ENCODE measurements at regions not wholly inside any gene's neighbourhood (a gene's known extent, or its start where the extent isn't known, plus 50 kb on each side); places are given as distances from the start of the nearest gene placed in this dataset.

GRCh38 chr15:97200161-97200560 is 760.3 kb upstream of the ARRDC4 start:
- Histone ChIP-seq H3K36me3 (ENCODE audit: control insufficient read depth, insufficient read depth, low read length) (no peaks in the 10 kb centered on the region), H3K4me3 (ENCODE audit: low read length) (no peak overlapping the region), H3K27ac (ENCODE audit: low read length) (no peak overlapping the region), H3K4me1 (ENCODE audit: control insufficient read depth, insufficient read depth, low read length) (no peaks in the 10 kb centered on the region), H3K9me3 (ENCODE audit: control insufficient read depth, low read depth, low read length) (no peaks in the 10 kb centered on the region), H3K27me3 (ENCODE audit: control insufficient read depth, insufficient read depth, low read length) (no peaks in the 10 kb centered on the region)
- no peak for DNase-seq
- 80% methylated on average over 1 of the region's 2 CpGs for WGBS (ENCODE audit: insufficient coverage, low lambda C conversion rate)

- Histone ChIP-seq H3K4me1 (ENCODE audit: control insufficient read depth, insufficient read depth, low read length) (no peaks in the 10 kb centered on the region), H3K4me3 (ENCODE audit: low read length) (no peak overlapping the region), H3K9me3 (ENCODE audit: control insufficient read depth, low read depth, low read length) (no peaks in the 10 kb centered on the region), H3K27ac (ENCODE audit: low read length) (no peak overlapping the region), H3K36me3 (ENCODE audit: control insufficient read depth, insufficient read depth, low read length) (no peaks in the 10 kb centered on the region), H3K27me3 (ENCODE audit: control insufficient read depth, insufficient read depth, low read length) (no peaks in the 10 kb centered on the region)
- DNase-seq = no peak
These were observed 750.2 kb upstream of the ARRDC4 start for GRCh38 chr15:97210277-97210676.

- DNase-seq = no peak
- Histone ChIP-seq H3K4me3 (ENCODE audit: low read length) (no peak overlapping the region), H3K9me3 (ENCODE audit: control insufficient read depth, low read depth, low read length) (no peaks in the 10 kb centered on the region), H3K4me1 (ENCODE audit: control insufficient read depth, insufficient read depth, low read length) (no peaks in the 10 kb centered on the region), H3K27ac (ENCODE audit: low read length) (no peak overlapping the region), H3K36me3 (ENCODE audit: control insufficient read depth, insufficient read depth, low read length) (no peaks in the 10 kb centered on the region), H3K27me3 (ENCODE audit: control insufficient read depth, insufficient read depth, low read length) (no peaks in the 10 kb centered on the region)
These were observed 744.9 kb upstream of the ARRDC4 start for GRCh38 chr15:97215629-97216028.

GRCh38 chr15:97224191-97224641 is 736.3 kb upstream of the ARRDC4 start:
- H3K36me3 ChIP-seq (ENCODE audit: control insufficient read depth, insufficient read depth, low read length) = no peaks in the 10 kb centered on the region
- H3K27ac ChIP-seq (ENCODE audit: low read length) = no peak overlapping the region
- no peaks in the 10 kb centered on the region for H3K27me3 ChIP-seq (ENCODE audit: control insufficient read depth, insufficient read depth, low read length)
- H3K4me1 ChIP-seq (ENCODE audit: control insufficient read depth, insufficient read depth, low read length) = no peaks in the 10 kb centered on the region
- H3K4me3 ChIP-seq (ENCODE audit: low read length) = no peak overlapping the region
- WGBS (ENCODE audit: insufficient coverage, low lambda C conversion rate) = no CpG with 5 or more reads among the region's 44 CpGs
- H3K9me3 ChIP-seq (ENCODE audit: control insufficient read depth, low read depth, low read length) = peaks cover 12% of the 10 kb centered on the region
- no peak for DNase-seq

GRCh38 chr15:97234851-97235610 is 725.5 kb upstream of the ARRDC4 start:
- H3K36me3 ChIP-seq (ENCODE audit: control insufficient read depth, insufficient read depth, low read length) = no peaks in the 10 kb centered on the region
- WGBS (ENCODE audit: insufficient coverage, low lambda C conversion rate) = 11% methylated on average over 3 of the region's 9 CpGs
- H3K9me3 ChIP-seq (ENCODE audit: control insufficient read depth, low read depth, low read length) = no peaks in the 10 kb centered on the region

GRCh38 chr15:97235611-97235985 is 724.9 kb upstream of the ARRDC4 start:
- DNase-seq = no peak
- Histone ChIP-seq H3K4me1 (ENCODE audit: control insufficient read depth, insufficient read depth, low read length) (no peaks in the 10 kb centered on the region), H3K36me3 (ENCODE audit: control insufficient read depth, insufficient read depth, low read length) (no peaks in the 10 kb centered on the region), H3K4me3 (ENCODE audit: low read length) (no peak overlapping the region), H3K9me3 (ENCODE audit: control insufficient read depth, low read depth, low read length) (no peaks in the 10 kb centered on the region), H3K27me3 (ENCODE audit: control insufficient read depth, insufficient read depth, low read length) (peaks cover 3% of the 10 kb centered on the region), H3K27ac (ENCODE audit: low read length) (no peak overlapping the region)
- 55% methylated on average over 7 of the region's 7 CpGs for WGBS (ENCODE audit: insufficient coverage, low lambda C conversion rate)

More at GRCh38 chr15:97234851-97235610, 725.5 kb upstream of the ARRDC4 start:
- Histone ChIP-seq H3K27ac (ENCODE audit: low read length) (no peak overlapping the region), H3K27me3 (ENCODE audit: control insufficient read depth, insufficient read depth, low read length) (peaks cover 3% of the 10 kb centered on the region), H3K4me3 (ENCODE audit: low read length) (no peak overlapping the region), H3K4me1 (ENCODE audit: control insufficient read depth, insufficient read depth, low read length) (no peaks in the 10 kb centered on the region)
- DNase-seq = peak; percentile 12 to 35

- Histone ChIP-seq H3K4me1 (ENCODE audit: control insufficient read depth, insufficient read depth, low read length) (no peaks in the 10 kb centered on the region), H3K27ac (ENCODE audit: low read length) (no peak overlapping the region), H3K27me3 (ENCODE audit: control insufficient read depth, insufficient read depth, low read length) (peaks cover 3% of the 10 kb centered on the region), H3K4me3 (ENCODE audit: low read length) (no peak overlapping the region), H3K9me3 (ENCODE audit: control insufficient read depth, low read depth, low read length) (no peaks in the 10 kb centered on the region), H3K36me3 (ENCODE audit: control insufficient read depth, insufficient read depth, low read length) (no peaks in the 10 kb centered on the region)
- DNase-seq = no peak
- WGBS (ENCODE audit: insufficient coverage, low lambda C conversion rate) = 100% methylated on average over 1 of the region's 5 CpGs
These were observed 724.4 kb upstream of the ARRDC4 start for GRCh38 chr15:97236140-97236539.

- H3K27me3 ChIP-seq (ENCODE audit: control insufficient read depth, insufficient read depth, low read length) = peaks cover 3% of the 10 kb centered on the region
- H3K9me3 ChIP-seq (ENCODE audit: control insufficient read depth, low read depth, low read length) = no peaks in the 10 kb centered on the region
- no peak overlapping the region for H3K4me3 ChIP-seq (ENCODE audit: low read length)
- WGBS (ENCODE audit: insufficient coverage, low lambda C conversion rate) = 100% methylated on average over 1 of the region's 6 CpGs
- no peaks in the 10 kb centered on the region for H3K36me3 ChIP-seq (ENCODE audit: control insufficient read depth, insufficient read depth, low read length)
- no peak for DNase-seq
- no peak overlapping the region for H3K27ac ChIP-seq (ENCODE audit: low read length)
- no peaks in the 10 kb centered on the region for H3K4me1 ChIP-seq (ENCODE audit: control insufficient read depth, insufficient read depth, low read length)
These were observed 723.3 kb upstream of the ARRDC4 start for GRCh38 chr15:97237160-97237559.

GRCh38 chr15:97248376-97248775 is 712.1 kb upstream of the ARRDC4 start:
- Histone ChIP-seq H3K9me3 (ENCODE audit: control insufficient read depth, low read depth, low read length) (no peaks in the 10 kb centered on the region), H3K4me1 (ENCODE audit: control insufficient read depth, insufficient read depth, low read length) (no peaks in the 10 kb centered on the region), H3K27ac (ENCODE audit: low read length) (no peak overlapping the region), H3K4me3 (ENCODE audit: low read length) (no peak overlapping the region), H3K36me3 (ENCODE audit: control insufficient read depth, insufficient read depth, low read length) (no peaks in the 10 kb centered on the region), H3K27me3 (ENCODE audit: control insufficient read depth, insufficient read depth, low read length) (no peaks in the 10 kb centered on the region)
- 100% methylated on average over 1 of the region's 1 CpG for WGBS (ENCODE audit: insufficient coverage, low lambda C conversion rate)
- DNase-seq = no peak

- DNase-seq = no peak
- H3K27ac ChIP-seq (ENCODE audit: low read length) = no peak overlapping the region
- no peak overlapping the region for H3K4me3 ChIP-seq (ENCODE audit: low read length)
- H3K4me1 ChIP-seq (ENCODE audit: control insufficient read depth, insufficient read depth, low read length) = no peaks in the 10 kb centered on the region
- H3K9me3 ChIP-seq (ENCODE audit: control insufficient read depth, low read depth, low read length) = no peaks in the 10 kb centered on the region
- H3K36me3 ChIP-seq (ENCODE audit: control insufficient read depth, insufficient read depth, low read length) = no peaks in the 10 kb centered on the region
- no CpG with 5 or more reads among the region's 3 CpGs for WGBS (ENCODE audit: insufficient coverage, low lambda C conversion rate)
- H3K27me3 ChIP-seq (ENCODE audit: control insufficient read depth, insufficient read depth, low read length) = no peaks in the 10 kb centered on the region
These were observed 700.6 kb upstream of the ARRDC4 start for GRCh38 chr15:97259943-97260342.

GRCh38 chr15:97301166-97301565 is 659.3 kb upstream of the ARRDC4 start:
- no peaks in the 10 kb centered on the region for H3K9me3 ChIP-seq (ENCODE audit: control insufficient read depth, low read depth, low read length)
- no peaks in the 10 kb centered on the region for H3K4me1 ChIP-seq (ENCODE audit: control insufficient read depth, insufficient read depth, low read length)
- no peak overlapping the region for H3K4me3 ChIP-seq (ENCODE audit: low read length)
- no peak overlapping the region for H3K27ac ChIP-seq (ENCODE audit: low read length)
- no peak for DNase-seq
- no peaks in the 10 kb centered on the region for H3K27me3 ChIP-seq (ENCODE audit: control insufficient read depth, insufficient read depth, low read length)
- no CpG with 5 or more reads among the region's 3 CpGs for WGBS (ENCODE audit: insufficient coverage, low lambda C conversion rate)
- H3K36me3 ChIP-seq (ENCODE audit: control insufficient read depth, insufficient read depth, low read length) = no peaks in the 10 kb centered on the region

Measured in large intestine (tissue), 3 donors.